Endothelial cell of umbilical vein (primary cell): ENCODE measurements at regions not wholly inside any gene's neighbourhood (a gene's known extent, or its start where the extent isn't known, plus 50 kb on each side); places are given as distances from the start of the nearest gene placed in this dataset.

ENCODE experiments used
- BruUV-seq: library from RNA; stranded (reverse); fragments of 400-500 nt; replicated peaks from 2 replicates; lab custom pipeline; 2021; lab: Mats Ljungman, UMichigan
- CTCF ChIA-PET: fragments of 300-600, 350-600 bp; sonication (Branson Sonifier 250); formaldehyde crosslinking; loops from one replicate; lab custom pipeline; 2021; ENCODE audit warnings: antibody characterized with exemption, inconsistent platforms; lab: Charles Lee
- POLR2A ChIA-PET: fragments of 300-600, 350-600 bp; sonication (Branson Sonifier 250); formaldehyde crosslinking; loops from one replicate; lab custom pipeline; 2021; ENCODE audit warnings: antibody characterized with exemption, inconsistent platforms; lab: Charles Lee
- DNase-seq: peaks from one replicate; pipeline ENCODE4 v3.0.0-alpha.2; 2011; ENCODE audit warnings: low read depth, low spot score
- FAIRE-seq: peaks from 2 replicates; lab custom pipeline; 2011; peaks lifted over from hg19 to GRCh38; lab: Jason Lieb, UNC
- H2AFZ ChIP-seq: 2 replicates; pipeline ENCODE4 v1.6.0; 2012; ENCODE audit warnings: low read depth, low read length, control low read depth, inconsistent platforms
- H3K27ac ChIP-seq: 2 replicates; pipeline ENCODE4 v1.5.1; 2011; ENCODE audit warnings: low read depth, mild to moderate bottlenecking, control low read depth, low read length, moderate library complexity; ENCODE audit not compliant: insufficient read depth
- H3K27me3 ChIP-seq, 2 experiments: 2 replicates each; pipeline versions ENCODE4 v1.6.0 to v1.6.1; 2011; ENCODE audit warnings: low read length in 2 of 2, mixed read lengths in 1 of 2; ENCODE audit not compliant: control insufficient read depth in 2 of 2, insufficient read depth in 2 of 2
- H3K36me3 ChIP-seq, 2 experiments: 2 replicates in 1 of 2; 3 replicates in 1 of 2; pipeline ENCODE4 v1.5.1; 2011; ENCODE audit warnings: low read length in 2 of 2, mild to moderate bottlenecking in 1 of 2, moderate library complexity in 1 of 2; ENCODE audit not compliant: control insufficient read depth in 2 of 2, insufficient read depth in 2 of 2; ENCODE audit errors: extremely low read depth in 1 of 2
- H3K4me1 ChIP-seq: 3 replicates; pipeline ENCODE4 v1.5.1; 2011; ENCODE audit warnings: mild to moderate bottlenecking, low read length; ENCODE audit not compliant: control insufficient read depth, insufficient read depth; ENCODE audit errors: extremely low read depth
- H3K4me2 ChIP-seq: 2 replicates; pipeline ENCODE4 v1.6.1; 2011; ENCODE audit warnings: low read length, control low read depth, mixed read lengths; ENCODE audit not compliant: insufficient read depth
- H3K4me3 ChIP-seq, 3 experiments: fragments of 200-600 bp in 1 of 3; sonication (generic), shearing (Covaris generic) in 1 of 3; replicated peaks in 1 of 3; 2 replicates each; pipeline ENCODE4 v1.5.1; 2011 to 2016; ENCODE audit warnings: control low read depth in 3 of 3, low read length in 3 of 3, mild to moderate bottlenecking in 2 of 3, inconsistent platforms in 1 of 3, low read depth in 1 of 3, moderate library complexity in 1 of 3; ENCODE audit not compliant: insufficient read depth in 1 of 3
- H3K79me2 ChIP-seq: 2 replicates; pipeline ENCODE4 v1.6.0; 2012; ENCODE audit warnings: low read length, inconsistent platforms; ENCODE audit not compliant: control insufficient read depth, insufficient read depth
- H3K9ac ChIP-seq: replicated peaks from 2 replicates; pipeline ENCODE3; 2011; ENCODE audit warnings: low read length, control low read depth; ENCODE audit not compliant: insufficient read depth; ENCODE audit errors: extremely low read depth
- H3K9me1 ChIP-seq: replicated peaks from 3 replicates; pipeline ENCODE4 v1.6.0; 2011; ENCODE audit warnings: mild to moderate bottlenecking, low read length; ENCODE audit not compliant: control insufficient read depth, insufficient read depth; ENCODE audit errors: extremely low read depth
- H3K9me3 ChIP-seq: replicated peaks from 2 replicates; pipeline ENCODE4 v1.5.1; 2012; ENCODE audit warnings: low read length, inconsistent platforms; ENCODE audit not compliant: control insufficient read depth, insufficient read depth
- H4K20me1 ChIP-seq: replicated peaks from 2 replicates; pipeline ENCODE3; 2011; ENCODE audit warnings: mild to moderate bottlenecking, low read length; ENCODE audit not compliant: control insufficient read depth, insufficient read depth; ENCODE audit errors: extremely low read depth
- EZH2 ChIP-seq: IDR thresholded peaks from 2 replicates; pipeline ENCODE4 v1.6.1; 2012; ENCODE audit warnings: borderline replicate concordance, low read depth, mild to moderate bottlenecking, moderate library complexity, low read length, inconsistent platforms; ENCODE audit not compliant: severe bottlenecking
- FOS ChIP-seq: IDR thresholded peaks from 2 replicates; pipeline ENCODE4 v1.6.1; 2011; ENCODE audit warnings: mild to moderate bottlenecking, low read length, moderate library complexity, borderline replicate concordance; ENCODE audit not compliant: insufficient read depth
- GATA2 ChIP-seq: IDR thresholded peaks from 2 replicates; pipeline ENCODE4 v1.7.0; 2011; ENCODE audit warnings: low read depth, mild to moderate bottlenecking, moderate library complexity, mixed read lengths, low read length; ENCODE audit not compliant: insufficient read length, insufficient read depth
- JUN ChIP-seq: IDR thresholded peaks from 2 replicates; pipeline ENCODE4 v1.6.1; 2011; ENCODE audit warnings: borderline replicate concordance, low read depth; ENCODE audit not compliant: insufficient read length, insufficient read depth
- MYC ChIP-seq: IDR thresholded peaks from one replicate; pipeline ENCODE4 v1.6.1; 2011; ENCODE audit warnings: mild to moderate bottlenecking, low read depth, low read length
- POLR2A ChIP-seq: IDR thresholded peaks from 2 replicates; pipeline ENCODE4 v1.6.1; 2012; ENCODE audit warnings: low read depth, mild to moderate bottlenecking, control low read depth, low read length
- POLR2AphosphoS5 ChIP-seq: IDR thresholded peaks from 2 replicates; pipeline ENCODE4 v1.6.1; 2012; ENCODE audit warnings: low read depth, mild to moderate bottlenecking, control low read depth, low read length, moderate library complexity; ENCODE audit not compliant: insufficient read depth
- dilution Hi-C: fragments of 300-500 bp; cut with MboI; formaldehyde crosslinking; loops from one replicate; pipeline ENCODE4 v1.15.0; 2019; ENCODE audit warnings: low sequenced_read_pairs; ENCODE audit not compliant: extremely low pct_ligation_motif_present
- intact Hi-C: fragments of 100-400 bp; cut with micrococcal nuclease; formaldehyde crosslinking; loops from one replicate; pipeline ENCODE4 v1.10.0; 2022
- TF ChIP-seq, protein P1 (sequence below): IDR thresholded peaks from 2 replicates; pipeline ENCODE4 v1.6.1; 2011; ENCODE audit not compliant: insufficient read depth, insufficient read length
- TF ChIP-seq, protein P2 (sequence below), 2 donors: IDR thresholded peaks; 1 replicate in 1 of 2; 2 replicates in 1 of 2; pipeline ENCODE4 v1.5.1; 2011; ENCODE audit warnings: low read length in 2 of 2, mild to moderate bottlenecking in 2 of 2, moderate library complexity in 2 of 2, control low read depth in 1 of 2, inconsistent platforms in 1 of 2, low read depth in 1 of 2; ENCODE audit not compliant: insufficient read depth in 1 of 2; ENCODE audit errors: extremely low read depth in 1 of 2

DNA sequence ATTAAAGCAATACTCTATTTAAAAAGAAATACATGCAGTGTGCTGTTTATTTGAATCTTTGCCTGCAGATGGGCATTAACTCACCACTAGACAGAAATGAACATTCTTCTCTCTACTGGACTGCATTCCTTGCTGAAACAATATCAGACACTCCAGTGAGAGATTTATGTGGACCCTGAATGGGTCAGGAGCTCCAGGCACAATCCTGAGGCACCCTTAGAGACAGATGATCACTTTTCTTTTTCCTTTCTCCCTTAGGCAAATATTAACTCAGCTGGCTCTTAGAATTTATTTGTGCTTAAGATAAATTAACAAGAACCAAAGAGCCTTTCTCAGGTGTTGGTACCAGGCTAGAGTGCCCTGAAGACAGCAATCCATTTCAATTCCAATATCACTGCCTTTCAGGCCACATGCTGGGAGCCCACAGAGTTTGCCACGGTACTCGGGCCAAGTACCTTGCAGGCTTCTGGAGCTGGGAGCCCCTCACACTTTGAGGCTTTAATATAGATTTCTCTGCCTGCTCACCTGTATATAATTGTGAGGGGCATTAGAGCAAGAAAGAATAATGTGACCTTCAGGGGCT, 173.0 kb downstream of the EMP1 start:
- BruUV-seq = no TSS peak

More for the DNA sequence above, 173.0 kb downstream of the EMP1 start:
- Histone ChIP-seq H3K9me3 (no peaks in the 10 kb centered on the region), H3K27me3 (peaks cover 0 to 2% of the 10 kb centered on the region in 2 experiments), H3K9ac (no peak overlapping the region), H3K4me2 (no peak overlapping the region), H3K4me1 (no peaks in the 10 kb centered on the region), H3K79me2 (no peaks in the 10 kb centered on the region), H3K27ac (no peak overlapping the region), H2AFZ (no peak overlapping the region), H3K36me3 (no peaks in the 10 kb centered on the region), H3K9me1 (no peaks in the 10 kb centered on the region), H4K20me1 (no peaks in the 10 kb centered on the region), H3K4me3 (no peak overlapping the region)
- dilution Hi-C loops = no loop called here
- ChIA-PET POLR2A (no interaction called here), CTCF (no interaction called here)
- intact Hi-C loops = no loop called here
- no peak for TF ChIP-seq EZH2
- TF ChIP-seq FOS = no peak
- no peak for TF ChIP-seq POLR2AphosphoS5
- TF ChIP-seq MYC = no peak
- TF ChIP-seq JUN = no peak
- TF ChIP-seq, protein P1, sequence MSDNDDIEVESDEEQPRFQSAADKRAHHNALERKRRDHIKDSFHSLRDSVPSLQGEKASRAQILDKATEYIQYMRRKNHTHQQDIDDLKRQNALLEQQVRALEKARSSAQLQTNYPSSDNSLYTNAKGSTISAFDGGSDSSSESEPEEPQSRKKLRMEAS = no peak
- no peak for TF ChIP-seq POLR2A
- TF ChIP-seq, protein P2, sequence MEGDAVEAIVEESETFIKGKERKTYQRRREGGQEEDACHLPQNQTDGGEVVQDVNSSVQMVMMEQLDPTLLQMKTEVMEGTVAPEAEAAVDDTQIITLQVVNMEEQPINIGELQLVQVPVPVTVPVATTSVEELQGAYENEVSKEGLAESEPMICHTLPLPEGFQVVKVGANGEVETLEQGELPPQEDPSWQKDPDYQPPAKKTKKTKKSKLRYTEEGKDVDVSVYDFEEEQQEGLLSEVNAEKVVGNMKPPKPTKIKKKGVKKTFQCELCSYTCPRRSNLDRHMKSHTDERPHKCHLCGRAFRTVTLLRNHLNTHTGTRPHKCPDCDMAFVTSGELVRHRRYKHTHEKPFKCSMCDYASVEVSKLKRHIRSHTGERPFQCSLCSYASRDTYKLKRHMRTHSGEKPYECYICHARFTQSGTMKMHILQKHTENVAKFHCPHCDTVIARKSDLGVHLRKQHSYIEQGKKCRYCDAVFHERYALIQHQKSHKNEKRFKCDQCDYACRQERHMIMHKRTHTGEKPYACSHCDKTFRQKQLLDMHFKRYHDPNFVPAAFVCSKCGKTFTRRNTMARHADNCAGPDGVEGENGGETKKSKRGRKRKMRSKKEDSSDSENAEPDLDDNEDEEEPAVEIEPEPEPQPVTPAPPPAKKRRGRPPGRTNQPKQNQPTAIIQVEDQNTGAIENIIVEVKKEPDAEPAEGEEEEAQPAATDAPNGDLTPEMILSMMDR (IDR thresholded peaks at IDR 0.05; ENCODE audit: extremely low read depth in 1 of 2, insufficient read depth in 1 of 2, low read depth in 1 of 2, low read length in 2 of 2) = no peak
- TF ChIP-seq GATA2 = no peak
- DNase-seq (no peak), FAIRE-seq (no peak)
